HL-60 (cell line): ENCODE measurements at regions not wholly inside any gene's neighbourhood (a gene's known extent, or its start where the extent isn't known, plus 50 kb on each side); places are given as distances from the start of the nearest gene placed in this dataset.

Experiments
- POLR2AphosphoS5 ChIP-seq: IDR thresholded peaks from 2 replicates; pipeline ENCODE4 v1.6.1; 2012; ENCODE audit warnings: low read depth
- TF ChIP-seq, protein P1 (sequence below): IDR thresholded peaks from one replicate; pipeline ENCODE4 v1.5.1; 2011; ENCODE audit warnings: low read length, control low read depth, inconsistent platforms; ENCODE audit not compliant: insufficient read depth

DNA sequence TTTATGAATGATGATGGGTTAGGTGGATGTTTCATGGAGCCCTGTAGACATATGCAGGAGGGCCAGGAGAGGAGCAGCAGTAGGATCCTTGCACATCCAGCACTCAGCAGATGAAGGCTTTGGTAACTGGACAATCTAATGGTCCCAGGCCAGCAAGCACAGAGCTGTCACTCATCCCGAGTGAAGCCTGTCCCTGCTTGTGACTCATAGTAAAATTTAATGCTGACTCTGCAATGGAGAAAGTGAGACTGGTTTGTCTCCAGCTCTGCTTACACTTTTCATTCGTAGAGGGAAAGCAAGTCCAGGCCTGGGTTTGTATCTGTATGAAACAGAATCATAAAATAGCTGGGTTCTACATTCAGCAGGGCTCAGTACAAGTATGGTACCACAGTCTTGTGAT is 131.7 kb downstream of the DTWD1 start:
- TF ChIP-seq, protein P1, sequence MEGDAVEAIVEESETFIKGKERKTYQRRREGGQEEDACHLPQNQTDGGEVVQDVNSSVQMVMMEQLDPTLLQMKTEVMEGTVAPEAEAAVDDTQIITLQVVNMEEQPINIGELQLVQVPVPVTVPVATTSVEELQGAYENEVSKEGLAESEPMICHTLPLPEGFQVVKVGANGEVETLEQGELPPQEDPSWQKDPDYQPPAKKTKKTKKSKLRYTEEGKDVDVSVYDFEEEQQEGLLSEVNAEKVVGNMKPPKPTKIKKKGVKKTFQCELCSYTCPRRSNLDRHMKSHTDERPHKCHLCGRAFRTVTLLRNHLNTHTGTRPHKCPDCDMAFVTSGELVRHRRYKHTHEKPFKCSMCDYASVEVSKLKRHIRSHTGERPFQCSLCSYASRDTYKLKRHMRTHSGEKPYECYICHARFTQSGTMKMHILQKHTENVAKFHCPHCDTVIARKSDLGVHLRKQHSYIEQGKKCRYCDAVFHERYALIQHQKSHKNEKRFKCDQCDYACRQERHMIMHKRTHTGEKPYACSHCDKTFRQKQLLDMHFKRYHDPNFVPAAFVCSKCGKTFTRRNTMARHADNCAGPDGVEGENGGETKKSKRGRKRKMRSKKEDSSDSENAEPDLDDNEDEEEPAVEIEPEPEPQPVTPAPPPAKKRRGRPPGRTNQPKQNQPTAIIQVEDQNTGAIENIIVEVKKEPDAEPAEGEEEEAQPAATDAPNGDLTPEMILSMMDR: no peak
- no peak for TF ChIP-seq POLR2AphosphoS5
